GOT3 (cell line): ENCODE measurements at regions not wholly inside any gene's neighbourhood (a gene's known extent, or its start where the extent isn't known, plus 50 kb on each side); places are given as distances from the start of the nearest gene placed in this dataset.

Experiments used
- DNase-seq: peaks from one replicate; lab custom pipeline; 2025; ENCODE audit warnings: mixed read lengths; lab: John Stamatoyannopoulos, UW

DNA sequence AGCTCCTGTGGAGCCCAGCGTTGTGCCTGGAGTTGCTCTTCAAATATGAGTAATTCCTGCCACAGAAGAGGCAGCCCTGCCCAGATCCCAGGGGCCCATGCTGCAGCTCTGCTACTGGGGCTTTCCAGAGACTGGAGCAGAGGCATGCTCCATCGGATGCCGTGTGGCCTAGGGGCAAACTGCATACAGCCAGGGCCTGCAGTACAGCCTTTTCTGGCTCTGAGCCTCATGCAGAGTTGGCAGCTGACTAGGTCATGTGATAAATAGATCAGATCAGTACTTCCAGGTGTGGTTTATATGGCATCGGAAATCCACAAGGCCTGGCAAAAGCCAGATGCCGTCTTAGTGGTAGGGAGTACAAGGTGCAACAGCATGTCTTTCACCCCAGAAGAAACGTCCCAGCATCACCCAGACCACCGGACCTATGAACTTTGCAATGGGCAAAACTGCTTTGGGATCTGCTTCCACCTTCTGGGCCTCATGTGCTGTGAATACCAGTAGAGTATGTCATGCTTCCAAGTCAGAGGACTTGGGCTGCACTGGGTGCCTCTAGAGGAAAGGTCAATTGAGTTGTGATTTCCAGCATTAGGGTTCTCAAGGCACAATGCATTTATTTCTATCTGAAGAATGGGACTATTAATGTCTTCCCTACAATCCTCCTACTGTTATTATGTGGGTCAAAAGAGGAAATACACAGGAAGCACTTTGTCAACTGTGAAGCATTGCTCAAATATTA lies 250.7 kb upstream of the ZNF32 start:
- no peak for DNase-seq

GRCh38 chr10:43898592-43898991 lies 249.9 kb upstream of the ZNF32 start:
- DNase-seq: no peak

DNA sequence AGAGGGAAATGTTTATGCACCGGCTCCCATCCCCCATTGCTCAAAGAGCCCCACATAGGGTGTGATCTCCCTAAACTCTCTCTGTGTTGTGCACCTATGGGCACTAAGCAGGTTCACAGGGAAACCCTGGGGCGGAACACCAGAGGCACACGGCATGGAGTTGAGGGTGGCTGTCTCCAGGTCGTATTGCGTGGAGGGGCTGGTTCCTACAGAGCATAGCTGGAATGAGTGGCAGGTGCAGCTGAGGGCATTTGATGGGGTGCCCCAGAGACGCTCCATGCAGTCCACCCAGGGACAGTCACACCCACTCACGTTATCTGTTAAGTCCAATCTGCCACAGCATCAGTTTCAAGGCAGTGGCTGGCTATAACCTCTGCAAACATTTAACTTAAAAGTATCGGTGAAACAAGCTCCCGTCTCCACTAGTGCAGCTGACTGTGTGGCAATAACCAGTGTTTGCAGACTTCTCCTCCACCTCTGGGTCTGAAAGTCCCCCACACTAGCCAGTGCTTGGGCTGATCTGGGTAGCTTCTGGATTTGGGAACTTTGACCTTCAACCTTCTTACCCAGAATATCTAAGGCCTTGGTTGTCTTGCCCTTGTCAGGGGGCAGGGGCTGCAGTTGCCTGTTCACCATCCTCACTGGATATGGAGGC lies 249.2 kb upstream of the ZNF32 start:
- no peak for DNase-seq

DNA sequence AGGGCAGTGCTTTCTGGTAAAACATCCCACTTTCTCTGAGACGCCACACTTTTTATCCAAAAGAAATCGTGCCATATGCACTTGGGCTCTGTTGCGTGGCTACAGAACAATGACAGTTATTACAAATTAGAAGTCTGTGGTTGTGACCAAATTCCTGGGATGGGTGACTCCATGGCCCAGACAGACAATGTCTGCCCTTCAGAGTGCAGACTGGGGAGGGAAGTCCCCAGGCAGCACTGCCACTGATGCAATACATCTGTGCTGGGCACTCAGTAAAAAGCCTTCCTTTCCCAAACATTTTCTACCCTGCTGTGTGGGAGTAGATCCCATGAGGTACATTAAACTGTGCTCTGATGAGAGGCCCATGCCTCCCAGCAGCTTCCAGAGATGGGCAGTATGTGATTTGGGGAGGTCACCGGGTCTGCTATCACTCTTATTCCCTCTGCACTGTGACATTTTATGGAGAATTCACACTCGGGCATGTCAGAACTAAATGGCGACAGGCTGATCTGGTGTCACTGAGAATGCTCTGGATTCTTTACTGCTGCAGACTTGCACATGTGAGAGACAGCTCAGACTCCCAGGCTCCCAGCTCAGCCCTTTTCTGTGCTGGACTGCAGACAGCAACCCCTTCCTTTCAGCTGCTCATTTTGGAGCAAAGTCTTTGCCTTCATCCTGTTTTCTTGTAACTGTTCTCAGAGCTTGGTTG lies 243.5 kb upstream of the ZNF32 start:
- DNase-seq: no peak

DNA sequence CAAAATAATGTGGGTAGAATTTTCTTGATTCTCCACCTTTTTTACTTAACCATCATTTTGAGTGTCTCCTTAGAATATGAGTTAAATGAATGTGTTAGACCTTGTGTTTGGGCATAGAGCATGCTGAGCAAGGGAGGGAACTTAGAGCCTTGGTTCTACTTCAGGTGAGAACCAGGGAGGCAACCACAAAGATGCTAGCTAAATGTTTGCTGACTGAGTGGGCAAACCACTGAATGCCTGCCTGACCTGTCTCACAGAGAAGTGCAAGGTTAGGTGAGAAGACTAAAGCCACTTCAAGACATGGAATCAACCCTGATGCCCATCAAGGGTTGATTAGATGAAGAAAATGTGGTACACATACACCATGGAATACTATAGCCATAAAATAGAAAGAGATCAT lies 242.6 kb upstream of the ZNF32 start:
- no peak for DNase-seq

GRCh38 chr10:43890124-43890523 lies 241.4 kb upstream of the ZNF32 start:
- no peak for DNase-seq

DNA sequence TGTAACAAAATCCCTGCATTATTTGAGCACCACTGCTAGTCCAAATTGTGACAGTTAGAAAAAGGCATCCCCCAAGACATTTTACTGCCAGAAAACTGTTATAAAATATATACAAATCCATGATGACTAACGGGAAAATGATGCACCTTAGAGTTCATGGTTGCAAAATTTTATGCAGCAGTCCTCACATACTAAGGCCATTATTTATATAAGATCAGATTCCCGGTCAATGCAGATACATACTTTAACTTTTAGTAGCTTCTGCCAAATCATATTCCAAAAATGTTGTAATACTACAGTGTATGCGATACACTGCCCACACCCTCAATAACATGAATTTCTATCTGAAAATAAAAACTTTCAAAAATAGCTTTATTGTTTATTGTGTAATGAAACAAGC lies 239.9 kb upstream of the ZNF32 start:
- no peak for DNase-seq

- DNase-seq: no peak
Observed at GRCh38 chr10:43885842-43886241, 237.2 kb upstream of the ZNF32 start.

- no peak for DNase-seq
Observed at GRCh38 chr10:43885252-43885651, 236.6 kb upstream of the ZNF32 start.

- no peak for DNase-seq
Observed at GRCh38 chr10:43884501-43885105, 235.9 kb upstream of the ZNF32 start.

- no peak for DNase-seq
Observed at GRCh38 chr10:43882711-43883110, 234.0 kb upstream of the ZNF32 start.

GRCh38 chr10:43881657-43882056 lies 233.0 kb upstream of the ZNF32 start:
- no peak for DNase-seq

GRCh38 chr10:43880160-43880559 lies 231.5 kb upstream of the ZNF32 start:
- no peak for DNase-seq

GRCh38 chr10:43879742-43880141 lies 231.1 kb upstream of the ZNF32 start:
- DNase-seq: no peak

GRCh38 chr10:43879162-43879561 lies 230.5 kb upstream of the ZNF32 start:
- DNase-seq: no peak

DNA sequence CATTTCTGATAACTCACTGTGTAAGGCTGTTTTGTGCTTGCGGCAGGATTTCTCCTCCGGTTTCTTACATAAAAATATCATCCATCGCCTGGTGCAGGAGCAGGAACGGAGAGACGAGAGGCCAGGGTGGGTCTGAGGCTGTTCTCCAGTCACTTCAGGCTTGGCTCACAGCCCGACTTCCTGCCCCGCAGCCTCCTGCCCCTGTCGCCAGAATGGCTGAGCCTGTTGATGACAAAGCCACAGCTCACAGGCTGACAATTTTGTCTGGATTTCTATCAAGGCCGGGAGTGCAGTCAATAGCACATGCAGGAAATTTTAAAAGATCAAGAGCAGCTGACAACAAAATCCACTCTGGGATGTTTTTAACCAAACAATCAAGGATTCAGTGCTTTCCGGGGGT lies 229.7 kb upstream of the ZNF32 start:
- DNase-seq: no peak

GRCh38 chr10:43876976-43877375 lies 228.3 kb upstream of the ZNF32 start:
- DNase-seq: no peak

- DNase-seq: no peak
Observed at GRCh38 chr10:43874984-43875383, 226.3 kb upstream of the ZNF32 start.

DNA sequence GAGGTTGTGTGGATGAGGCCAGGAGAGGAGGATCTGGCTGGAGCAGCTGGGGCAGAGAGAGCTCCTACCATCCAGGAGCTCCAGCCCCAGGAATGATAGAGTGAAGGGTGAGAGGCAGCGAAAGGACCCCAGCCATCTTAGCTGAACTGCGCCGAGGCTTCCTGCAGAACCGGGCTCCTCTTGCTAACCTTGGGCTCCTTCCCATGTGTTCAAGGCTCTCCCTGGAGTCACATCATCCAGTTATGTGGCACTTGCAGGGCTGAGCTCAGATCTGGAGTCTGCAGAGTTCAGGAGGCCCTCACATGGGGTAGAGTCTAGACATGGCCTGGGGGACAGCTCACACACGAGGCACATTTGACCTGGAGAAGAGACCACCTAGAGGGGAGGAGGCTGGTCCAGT lies 225.0 kb upstream of the ZNF32 start:
- no peak for DNase-seq

DNA sequence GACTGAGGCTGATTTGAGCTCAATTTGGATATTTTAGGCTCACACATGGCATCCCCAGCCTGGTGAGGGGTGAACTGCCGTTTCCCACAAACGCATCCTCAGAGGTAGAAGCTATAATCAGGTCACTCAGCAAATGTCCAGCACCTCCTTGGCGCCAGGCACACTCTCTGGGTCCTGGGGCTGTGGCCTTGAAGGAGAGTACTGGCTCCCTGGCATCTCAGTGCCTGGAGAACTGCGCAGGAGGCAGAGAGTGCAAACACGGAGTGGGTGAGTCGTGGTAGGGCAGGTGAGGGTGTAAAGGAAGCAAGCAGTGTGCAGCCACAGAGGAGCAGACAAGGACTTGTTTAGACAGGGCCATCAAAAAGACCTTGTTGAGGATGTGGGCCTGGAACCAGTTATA lies 224.0 kb upstream of the ZNF32 start:
- DNase-seq: no peak

DNA sequence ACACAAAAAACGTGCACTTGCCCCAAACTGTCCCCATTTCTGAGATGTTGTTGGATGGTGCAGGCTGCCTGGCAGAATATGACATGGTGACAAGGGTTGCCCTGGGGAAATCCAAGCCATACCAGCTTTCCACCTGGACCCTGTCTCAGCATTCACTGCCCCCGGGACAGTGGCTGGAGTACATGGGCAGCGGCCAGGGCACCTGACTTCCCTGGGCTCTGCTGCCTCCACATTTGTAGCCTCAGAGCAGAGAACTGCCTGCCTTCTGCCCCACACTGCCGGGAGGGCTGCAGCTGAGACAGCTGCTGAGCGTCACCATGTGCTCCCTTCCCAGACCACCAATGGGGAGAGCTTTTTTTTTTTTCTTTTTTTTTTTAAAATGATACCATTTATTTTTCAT lies 222.9 kb upstream of the ZNF32 start:
- no peak for DNase-seq

- DNase-seq: no peak
Observed at GRCh38 chr10:43870968-43871439, 222.3 kb upstream of the ZNF32 start.
